Smooth muscle cell (in vitro differentiated cells): ENCODE measurements at regions not wholly inside any gene's neighbourhood (a gene's known extent, or its start where the extent isn't known, plus 50 kb on each side); places are given as distances from the start of the nearest gene placed in this dataset.
A peak's percentile ranks its signal among the peaks of the same experiment; 100 is the strongest.
"Not testable (repeated sequence)": the region's sequence is repeated elsewhere in the genome, so short reads cannot be mapped to it uniquely, and the experiment has no call there.

ENCODE experiments used
- DNase-seq: peaks from one replicate; lab custom pipeline; 2025; ENCODE audit not compliant: unreplicated experiment; lab: John Stamatoyannopoulos, UW
- H2AFZ ChIP-seq: fragments of 200-600 bp; sonication (generic); 2 replicates; pipeline ENCODE4 v1.6.0; 2016; ENCODE audit warnings: antibody characterized with exemption, low read depth, mild to moderate bottlenecking
- H3F3A ChIP-seq: fragments of 200-600 bp; sonication (generic); 2 replicates; pipeline ENCODE4 v1.6.0; 2017; ENCODE audit warnings: antibody characterized with exemption, low read depth
- H3K27ac ChIP-seq: fragments of 200-600 bp; sonication (generic); 2 replicates; pipeline ENCODE4 v1.5.1; 2016; ENCODE audit warnings: low read depth, mild to moderate bottlenecking
- H3K27me3 ChIP-seq: fragments of 200-600 bp; sonication (generic); 2 replicates; pipeline ENCODE4 v1.6.1; 2016; ENCODE audit warnings: low read depth, mild to moderate bottlenecking
- H3K36me3 ChIP-seq: fragments of 200-600 bp; sonication (generic); 2 replicates; pipeline ENCODE4 v1.5.1; 2016; ENCODE audit warnings: low read depth
- H3K4me1 ChIP-seq: fragments of 200-600 bp; sonication (generic); 2 replicates; pipeline ENCODE4 v1.5.1; 2016; ENCODE audit warnings: low read depth
- H3K4me2 ChIP-seq: fragments of 200-600 bp; sonication (generic); 2 replicates; pipeline ENCODE4 v1.6.0; 2016; ENCODE audit warnings: mild to moderate bottlenecking
- H3K4me3 ChIP-seq: fragments of 200-600 bp; sonication (generic); 2 replicates; pipeline ENCODE4 v1.5.1; 2016; ENCODE audit warnings: mild to moderate bottlenecking
- H3K79me2 ChIP-seq: fragments of 200-600 bp; sonication (generic); 2 replicates; pipeline ENCODE4 v1.6.0; 2016; ENCODE audit warnings: low read depth, mild to moderate bottlenecking
- H3K9ac ChIP-seq: fragments of 200-600 bp; sonication (generic); 2 replicates; pipeline ENCODE4 v1.6.0; 2016; ENCODE audit warnings: low read depth
- H3K9me3 ChIP-seq: fragments of 200-600 bp; sonication (generic); replicated peaks from 2 replicates; pipeline ENCODE4 v1.5.1; 2016; ENCODE audit warnings: low read depth
- H4K20me1 ChIP-seq: fragments of 200-600 bp; sonication (generic); 2 replicates; pipeline ENCODE4 v1.6.0; 2016; ENCODE audit warnings: low read depth
- CTCF ChIP-seq: fragments of 200-600 bp; sonication (generic); IDR thresholded peaks from 2 replicates; pipeline ENCODE4 v1.5.1; 2017; ENCODE audit warnings: borderline replicate concordance, mild to moderate bottlenecking, antibody characterized with exemption; ENCODE audit not compliant: insufficient read depth, poor library complexity, severe bottlenecking
- WGBS: methylation state at CpG from one replicate; pipeline ENCODE4 v1.1.7; 2016; ENCODE audit warnings: low lambda C conversion rate; 5-methylcytosine and 5-hydroxymethylcytosine counted together

GRCh38 chr14:22200977-22201605 lies 387.9 kb downstream of the DAD1 start:
- Histone ChIP-seq H3K27ac (no peak overlapping the region), H3K4me3 (no peak overlapping the region), H3K27me3 (peaks cover 4% of the 10 kb centered on the region), H2AFZ (no peak overlapping the region), H3K36me3 (no peaks in the 10 kb centered on the region), H4K20me1 (no peaks in the 10 kb centered on the region), H3K4me1 (no peaks in the 10 kb centered on the region), H3K9ac (no peak overlapping the region), H3K79me2 (no peaks in the 10 kb centered on the region), H3K4me2 (no peak overlapping the region), H3K9me3 (no peaks in the 10 kb centered on the region), H3F3A (no peaks in the 10 kb centered on the region)
- 4% methylated on average over 1 of the region's 1 CpG for WGBS
- TF ChIP-seq CTCF: peak; percentile 75
- DNase-seq: no peak

- not testable (repeated sequence) for H3K4me2 ChIP-seq, H2AFZ ChIP-seq, H3K36me3 ChIP-seq, H3K79me2 ChIP-seq, H3K4me1 ChIP-seq, DNase-seq, H3K9ac ChIP-seq, H4K20me1 ChIP-seq, H3F3A ChIP-seq, H3K4me3 ChIP-seq, H3K27ac ChIP-seq, H3K9me3 ChIP-seq
- peaks cover 11% of the 10 kb centered on the region for H3K27me3 ChIP-seq
- WGBS: 86% methylated on average over 2 of the region's 2 CpGs
These were observed 388.9 kb downstream of the DAD1 start for GRCh38 chr14:22200131-22200530.

GRCh38 chr14:22194664-22195063 lies 394.4 kb downstream of the DAD1 start:
- H4K20me1 ChIP-seq: no peaks in the 10 kb centered on the region
- no peak overlapping the region for H2AFZ ChIP-seq
- no peaks in the 10 kb centered on the region for H3F3A ChIP-seq
- H3K27me3 ChIP-seq: peaks cover 9% of the 10 kb centered on the region
- H3K9ac ChIP-seq: no peak overlapping the region
- H3K4me3 ChIP-seq: no peak overlapping the region
- H3K4me1 ChIP-seq: no peaks in the 10 kb centered on the region
- no peaks in the 10 kb centered on the region for H3K36me3 ChIP-seq
- H3K4me2 ChIP-seq: no peak overlapping the region
- 87% methylated on average over 2 of the region's 2 CpGs for WGBS
- H3K9me3 ChIP-seq: no peaks in the 10 kb centered on the region
- no peaks in the 10 kb centered on the region for H3K79me2 ChIP-seq
- DNase-seq: no peak
- no peak for TF ChIP-seq CTCF
- H3K27ac ChIP-seq: no peak overlapping the region

- H2AFZ ChIP-seq: no peak overlapping the region
- 84% methylated on average over 10 of the region's 10 CpGs for WGBS
These were observed 398.4 kb downstream of the DAD1 start for GRCh38 chr14:22190411-22191191.

More at GRCh38 chr14:22190411-22191191, 398.4 kb downstream of the DAD1 start:
- no peak for TF ChIP-seq CTCF
- Histone ChIP-seq H3K9me3 (no peaks in the 10 kb centered on the region), H3K9ac (no peak overlapping the region), H3K79me2 (no peaks in the 10 kb centered on the region), H3K27me3 (peaks cover 2% of the 10 kb centered on the region), H3F3A (no peaks in the 10 kb centered on the region), H4K20me1 (no peaks in the 10 kb centered on the region), H3K36me3 (no peaks in the 10 kb centered on the region), H3K4me2 (no peak overlapping the region), H3K4me3 (no peak overlapping the region), H3K4me1 (no peaks in the 10 kb centered on the region), H3K27ac (peak overlapping the region; percentile 36)
- DNase-seq: no peak
